ENCODE measurements at regions not wholly inside any gene's neighbourhood (a gene's known extent, or its start where the extent isn't known, plus 50 kb on each side); places are given as distances from the start of the nearest gene placed in this dataset.

DNA sequence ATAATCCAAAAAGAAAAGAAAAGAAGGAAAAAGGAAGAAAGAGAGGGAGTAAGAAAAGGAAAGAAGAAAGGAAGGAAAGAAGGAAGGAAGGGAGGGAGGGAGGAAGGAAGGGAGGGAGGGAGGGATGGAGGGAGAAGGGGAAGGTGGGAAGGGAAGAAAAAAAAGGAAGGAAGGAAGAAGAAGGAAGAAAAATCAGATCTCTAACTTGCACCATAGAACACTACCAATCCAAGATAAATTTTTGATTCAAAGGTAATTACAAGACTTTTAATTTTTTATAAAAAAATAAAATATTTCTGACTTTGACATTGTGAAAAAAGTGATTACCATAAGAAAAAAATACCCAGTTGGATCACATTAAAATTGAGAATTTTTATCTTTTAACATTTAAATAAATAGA is 70.5 kb upstream of the NKAIN2 start:
- Histone ChIP-seq H3K27me3 (ENCODE audit: control insufficient read depth in 2 of 2, insufficient read depth in 2 of 2, low read length in 2 of 2) (no peaks in the 10 kb centered on the region), H3K4me2 (replicated peaks; ENCODE audit: extremely low read depth, low read length, poor library complexity, severe bottlenecking) (no peak overlapping the region), H3K4me1 (ENCODE audit: control insufficient read depth in 1 of 2, insufficient read depth in 2 of 2, low read length in 2 of 2) (no peaks in the 10 kb centered on the region), H4K20me1 (ENCODE audit: insufficient read depth, low read length) (no peaks in the 10 kb centered on the region), H3K79me2 (ENCODE audit: insufficient read depth, low read length) (no peaks in the 10 kb centered on the region), H2AFZ (ENCODE audit: insufficient read depth, low read depth, low read length, poor library complexity, severe bottlenecking) (no peak overlapping the region), H3K36me3 (replicated peaks in 1 of 2; ENCODE audit: control insufficient read depth in 1 of 2, insufficient read depth in 2 of 2, low read length in 2 of 2) (no peaks in the 10 kb centered on the region), H3K9ac (ENCODE audit: insufficient read depth, low read length, poor library complexity, severe bottlenecking) (no peak overlapping the region), H3K9me3 (replicated peaks in 1 of 2; ENCODE audit: control insufficient read depth in 1 of 2, insufficient read depth in 1 of 2, low read length in 2 of 2) (no peaks in the 10 kb centered on the region), H3K4me3 (replicated peaks in 1 of 3; ENCODE audit: low read depth in 2 of 3, low read length in 3 of 3) (no peak overlapping the region), H3K27ac (ENCODE audit: low read depth in 1 of 2, low read length in 2 of 2) (no peak overlapping the region)
- no peak for DNase-seq
- intact Hi-C loops (cut with micrococcal nuclease), result no loop called here
- no peaks in the 10 kb centered on the region for H3K4me1 Mint-ChIP-seq
- H3K27ac Mint-ChIP-seq, result no peak overlapping the region
- no peak overlapping the region for H3K4me3 Mint-ChIP-seq
- H3K9me3 Mint-ChIP-seq, result peaks cover 0 to 7% (median 0%) of the 10 kb centered on the region in 7 donors
- H3K27me3 Mint-ChIP-seq (ENCODE audit: low read depth in 3 of 3), result peaks cover 0 to 1% (median 0%) of the 10 kb centered on the region in 3 donors
- no peaks in the 10 kb centered on the region for H3K36me3 Mint-ChIP-seq
- TF ChIP-seq, protein P1, sequence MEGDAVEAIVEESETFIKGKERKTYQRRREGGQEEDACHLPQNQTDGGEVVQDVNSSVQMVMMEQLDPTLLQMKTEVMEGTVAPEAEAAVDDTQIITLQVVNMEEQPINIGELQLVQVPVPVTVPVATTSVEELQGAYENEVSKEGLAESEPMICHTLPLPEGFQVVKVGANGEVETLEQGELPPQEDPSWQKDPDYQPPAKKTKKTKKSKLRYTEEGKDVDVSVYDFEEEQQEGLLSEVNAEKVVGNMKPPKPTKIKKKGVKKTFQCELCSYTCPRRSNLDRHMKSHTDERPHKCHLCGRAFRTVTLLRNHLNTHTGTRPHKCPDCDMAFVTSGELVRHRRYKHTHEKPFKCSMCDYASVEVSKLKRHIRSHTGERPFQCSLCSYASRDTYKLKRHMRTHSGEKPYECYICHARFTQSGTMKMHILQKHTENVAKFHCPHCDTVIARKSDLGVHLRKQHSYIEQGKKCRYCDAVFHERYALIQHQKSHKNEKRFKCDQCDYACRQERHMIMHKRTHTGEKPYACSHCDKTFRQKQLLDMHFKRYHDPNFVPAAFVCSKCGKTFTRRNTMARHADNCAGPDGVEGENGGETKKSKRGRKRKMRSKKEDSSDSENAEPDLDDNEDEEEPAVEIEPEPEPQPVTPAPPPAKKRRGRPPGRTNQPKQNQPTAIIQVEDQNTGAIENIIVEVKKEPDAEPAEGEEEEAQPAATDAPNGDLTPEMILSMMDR (IDR thresholded peaks at IDR 0.05), result no peak

- H3K27me3 Mint-ChIP-seq (ENCODE audit: low read depth in 3 of 3), result peaks cover 0 to 4% (median 2%) of the 10 kb centered on the region in 3 donors
- TF ChIP-seq, protein P1 (IDR thresholded peaks at IDR 0.05), result no peak
- no peaks in the 10 kb centered on the region for H3K27me3 ChIP-seq (ENCODE audit: control insufficient read depth in 2 of 2, insufficient read depth in 2 of 2, low read length in 2 of 2)
- no peaks in the 10 kb centered on the region for H4K20me1 ChIP-seq (ENCODE audit: insufficient read depth, low read length)
- no peak overlapping the region for H3K4me3 ChIP-seq (replicated peaks in 1 of 3; ENCODE audit: low read depth in 2 of 3, low read length in 3 of 3)
- no peak overlapping the region for H3K9ac ChIP-seq (ENCODE audit: insufficient read depth, low read length, poor library complexity, severe bottlenecking)
- no peaks in the 10 kb centered on the region for H3K4me1 ChIP-seq (ENCODE audit: control insufficient read depth in 1 of 2, insufficient read depth in 2 of 2, low read length in 2 of 2)
- intact Hi-C loops (cut with micrococcal nuclease), result no loop called here
- H3K4me1 Mint-ChIP-seq, result no peaks in the 10 kb centered on the region
- no peak overlapping the region for H3K4me2 ChIP-seq (replicated peaks; ENCODE audit: extremely low read depth, low read length, poor library complexity, severe bottlenecking)
- H3K36me3 Mint-ChIP-seq, result no peaks in the 10 kb centered on the region
- no peak overlapping the region for H3K27ac Mint-ChIP-seq
- no peaks in the 10 kb centered on the region for H3K79me2 ChIP-seq (ENCODE audit: insufficient read depth, low read length)
- no peak overlapping the region for H3K4me3 Mint-ChIP-seq
- 100% methylated on average over 1 of the region's 3 CpGs for WGBS (ENCODE audit: insufficient coverage)
- H2AFZ ChIP-seq (ENCODE audit: insufficient read depth, low read depth, low read length, poor library complexity, severe bottlenecking), result no peak overlapping the region
- no peak overlapping the region for H3K27ac ChIP-seq (ENCODE audit: low read depth in 1 of 2, low read length in 2 of 2)
- no peaks in the 10 kb centered on the region for H3K9me3 Mint-ChIP-seq
- no peaks in the 10 kb centered on the region for H3K36me3 ChIP-seq (replicated peaks in 1 of 2; ENCODE audit: control insufficient read depth in 1 of 2, insufficient read depth in 2 of 2, low read length in 2 of 2)
- no peak for DNase-seq
- no peaks in the 10 kb centered on the region for H3K9me3 ChIP-seq (replicated peaks in 1 of 2; ENCODE audit: control insufficient read depth in 1 of 2, insufficient read depth in 1 of 2, low read length in 2 of 2)
Measured at GRCh38 chr6:123716506-123716905, 79.8 kb upstream of the TRDN start.

Data from CD14-positive monocyte (primary cell).